Lower lobe of right lung (tissue), 2 donors: ENCODE measurements at regions not wholly inside any gene's neighbourhood (a gene's known extent, or its start where the extent isn't known, plus 50 kb on each side); places are given as distances from the start of the nearest gene placed in this dataset.

Experiments
- ATAC-seq, 2 donors: fragments of 200-7000 bp; cut with Tn5 transposase; one replicate each; pipeline ENCODE4 v1.9.1; 2020 to 2022; ENCODE audit warnings: mild to moderate bottlenecking in 2 of 2, moderate library complexity in 2 of 2
- DNase-seq: peaks from one replicate; pipeline ENCODE4 v3.0.0-alpha.2; 2020
- H3K27ac ChIP-seq: fragments of 200-600 bp; one replicate; pipeline ENCODE4 v1.8.0; 2022
- H3K27me3 ChIP-seq: fragments of 200-600 bp; one replicate; pipeline ENCODE4 v1.8.0; 2022; ENCODE audit warnings: low read depth
- H3K36me3 ChIP-seq: fragments of 200-600 bp; one replicate; pipeline ENCODE4 v1.8.0; 2022; ENCODE audit warnings: mild to moderate bottlenecking
- H3K4me1 ChIP-seq: fragments of 200-600 bp; one replicate; pipeline ENCODE4 v1.8.0; 2022
- H3K4me3 ChIP-seq: fragments of 200-600 bp; one replicate; pipeline ENCODE4 v1.8.0; 2022; ENCODE audit warnings: mild to moderate bottlenecking
- H3K9me3 ChIP-seq: fragments of 200-600 bp; one replicate; pipeline ENCODE4 v1.8.0; 2022
- CTCF ChIP-seq: fragments of 200-600 bp; IDR thresholded peaks from one replicate; pipeline ENCODE4 v1.8.0; 2022; ENCODE audit warnings: antibody characterized with exemption, mild to moderate bottlenecking
- intact Hi-C: fragments of 100-400 bp; cut with DNase I; formaldehyde crosslinking; loops from one replicate; pipeline ENCODE4 v1.11.0; 2022
- donor health status: DM: no; HTN: yes; CAD: no; lungs with severe emphysema.

GRCh38 chr5:171528865-171529614 is 109.6 kb downstream of the FGF18 start:
- intact Hi-C loops: no loop called here
- TF ChIP-seq CTCF: no peak
- Histone ChIP-seq H3K27me3 (no peaks in the 10 kb centered on the region), H3K9me3 (no peaks in the 10 kb centered on the region), H3K36me3 (no peaks in the 10 kb centered on the region), H3K4me3 (no peak overlapping the region), H3K27ac (no peak overlapping the region), H3K4me1 (peaks cover 4% of the 10 kb centered on the region)
- DNase-seq (no peak), ATAC-seq (no peak)

GRCh38 chr5:171531638-171532037 is 112.2 kb downstream of the FGF18 start:
- no peaks in the 10 kb centered on the region for H3K36me3 ChIP-seq
- H3K27ac ChIP-seq: no peak overlapping the region
- TF ChIP-seq CTCF: no peak
- no peaks in the 10 kb centered on the region for H3K4me1 ChIP-seq
- no peaks in the 10 kb centered on the region for H3K27me3 ChIP-seq
- no peaks in the 10 kb centered on the region for H3K9me3 ChIP-seq
- H3K4me3 ChIP-seq: no peak overlapping the region
- intact Hi-C loops: no loop called here
- no peak for ATAC-seq
- no peak for DNase-seq

GRCh38 chr5:171533153-171533552 is 113.7 kb downstream of the FGF18 start:
- Histone ChIP-seq H3K4me3 (no peak overlapping the region), H3K27me3 (no peaks in the 10 kb centered on the region), H3K27ac (no peak overlapping the region), H3K36me3 (no peaks in the 10 kb centered on the region), H3K9me3 (no peaks in the 10 kb centered on the region), H3K4me1 (no peaks in the 10 kb centered on the region)
- intact Hi-C loops: no loop called here
- no peak for DNase-seq
- TF ChIP-seq CTCF: no peak
- no peak for ATAC-seq

- no peak for TF ChIP-seq CTCF
- intact Hi-C loops: no loop called here
- no peaks in the 10 kb centered on the region for H3K27me3 ChIP-seq
- H3K9me3 ChIP-seq: no peaks in the 10 kb centered on the region
- DNase-seq (no peak), ATAC-seq (no peak)
- no peaks in the 10 kb centered on the region for H3K36me3 ChIP-seq
- no peaks in the 10 kb centered on the region for H3K4me1 ChIP-seq
- no peak overlapping the region for H3K4me3 ChIP-seq
- no peak overlapping the region for H3K27ac ChIP-seq
Measured at GRCh38 chr5:171534043-171534895, 114.8 kb downstream of the FGF18 start.

- DNase-seq: no peak
- Histone ChIP-seq H3K4me1 (no peaks in the 10 kb centered on the region), H3K27me3 (no peaks in the 10 kb centered on the region), H3K4me3 (no peak overlapping the region), H3K9me3 (no peaks in the 10 kb centered on the region), H3K36me3 (no peaks in the 10 kb centered on the region), H3K27ac (no peak overlapping the region)
- ATAC-seq: no peak
- intact Hi-C loops: no loop called here
- no peak for TF ChIP-seq CTCF
Measured at GRCh38 chr5:171535162-171535561, 115.7 kb downstream of the FGF18 start.
